ENCODE measurements at regions not wholly inside any gene's neighbourhood (a gene's known extent, or its start where the extent isn't known, plus 50 kb on each side); places are given as distances from the start of the nearest gene placed in this dataset.
"Not testable (repeated sequence)": the region's sequence is repeated elsewhere in the genome, so short reads cannot be mapped to it uniquely, and the experiment has no call there.

DNA sequence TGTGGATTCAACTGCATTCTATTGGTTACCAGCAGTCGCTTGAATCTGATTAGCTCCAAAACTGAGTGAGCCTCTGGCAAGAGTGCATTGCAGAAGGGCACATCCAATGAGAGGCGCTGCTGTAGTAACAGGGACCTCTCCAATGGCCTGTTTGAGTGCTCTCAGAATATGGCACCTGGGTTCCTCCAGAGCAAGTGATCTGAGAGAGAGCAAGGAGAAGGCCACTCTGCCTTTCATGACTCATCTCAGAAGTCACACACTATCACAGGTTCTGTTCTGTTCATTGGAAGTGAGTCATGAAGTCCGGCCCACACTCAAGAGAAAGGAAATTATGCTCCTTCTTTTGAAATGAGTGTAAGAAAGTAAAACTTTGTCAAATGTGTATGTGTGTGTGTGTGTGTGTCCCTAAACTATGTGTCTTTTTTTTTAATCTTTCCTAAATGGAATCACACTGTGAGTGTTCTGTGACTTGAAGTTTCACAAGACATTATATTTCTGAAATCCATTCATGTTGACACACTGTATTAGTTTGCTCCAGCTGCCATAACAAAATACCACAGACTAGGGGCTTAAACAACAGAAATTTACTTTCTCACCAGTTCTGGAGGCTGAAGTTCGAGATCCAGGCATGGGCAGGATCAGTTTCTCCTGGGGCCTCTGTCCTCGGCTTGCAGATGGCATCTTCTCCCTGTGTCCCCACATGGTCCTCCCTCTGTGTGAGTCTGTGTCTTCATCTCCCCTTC is 138.3 kb upstream of the CDYL start:
- no peaks in the 10 kb centered on the region for H3K36me3 ChIP-seq (ENCODE audit: control insufficient read depth, insufficient read depth, low read length)
- no peak overlapping the region for H3K27ac ChIP-seq (ENCODE audit: low read depth, low read length)
- H3K9me3 ChIP-seq (ENCODE audit: control insufficient read depth, insufficient read depth, low read depth, low read length), result peaks cover 11% of the 10 kb centered on the region; the same call in 1 of the 2 replicates
- peaks cover 5% of the 10 kb centered on the region for H3K4me1 ChIP-seq (ENCODE audit: control insufficient read depth, insufficient read depth, low read length)
- H3K4me3 ChIP-seq (ENCODE audit: low read depth, low read length), result no peak overlapping the region
- no peaks in the 10 kb centered on the region for H3K27me3 ChIP-seq (ENCODE audit: control insufficient read depth, insufficient read depth, low read length)
- no peak overlapping the region for H3K9ac ChIP-seq (ENCODE audit: low read length)

DNA sequence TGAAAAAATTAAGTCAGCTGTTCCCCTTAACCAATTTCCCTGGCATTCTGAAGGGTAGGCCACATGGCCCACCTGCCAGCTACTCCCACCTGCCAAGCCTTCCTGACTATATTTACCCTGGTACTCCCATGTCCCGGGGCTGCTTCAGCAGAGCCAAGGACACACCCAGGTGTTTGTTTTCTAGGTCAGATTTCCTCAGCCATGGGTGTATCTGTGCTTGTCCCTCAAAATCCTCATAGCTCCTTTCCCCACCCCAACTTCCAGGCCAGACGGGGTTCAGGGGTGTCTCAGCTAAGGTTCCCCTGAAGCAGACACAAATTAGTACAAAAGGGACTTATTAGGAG is 139.4 kb upstream of the CDYL start:
- Histone ChIP-seq H3K27ac (ENCODE audit: low read depth, low read length) (no peak overlapping the region), H3K27me3 (ENCODE audit: control insufficient read depth, insufficient read depth, low read length) (no peaks in the 10 kb centered on the region), H3K36me3 (ENCODE audit: control insufficient read depth, insufficient read depth, low read length) (no peaks in the 10 kb centered on the region), H3K9ac (ENCODE audit: low read length) (no peak overlapping the region), H3K4me3 (ENCODE audit: low read depth, low read length) (no peak overlapping the region), H3K4me1 (ENCODE audit: control insufficient read depth, insufficient read depth, low read length) (peaks cover 5% of the 10 kb centered on the region), H3K9me3 (ENCODE audit: control insufficient read depth, insufficient read depth, low read depth, low read length) (peaks cover 6% of the 10 kb centered on the region; the same call in 1 of the 2 replicates)

DNA sequence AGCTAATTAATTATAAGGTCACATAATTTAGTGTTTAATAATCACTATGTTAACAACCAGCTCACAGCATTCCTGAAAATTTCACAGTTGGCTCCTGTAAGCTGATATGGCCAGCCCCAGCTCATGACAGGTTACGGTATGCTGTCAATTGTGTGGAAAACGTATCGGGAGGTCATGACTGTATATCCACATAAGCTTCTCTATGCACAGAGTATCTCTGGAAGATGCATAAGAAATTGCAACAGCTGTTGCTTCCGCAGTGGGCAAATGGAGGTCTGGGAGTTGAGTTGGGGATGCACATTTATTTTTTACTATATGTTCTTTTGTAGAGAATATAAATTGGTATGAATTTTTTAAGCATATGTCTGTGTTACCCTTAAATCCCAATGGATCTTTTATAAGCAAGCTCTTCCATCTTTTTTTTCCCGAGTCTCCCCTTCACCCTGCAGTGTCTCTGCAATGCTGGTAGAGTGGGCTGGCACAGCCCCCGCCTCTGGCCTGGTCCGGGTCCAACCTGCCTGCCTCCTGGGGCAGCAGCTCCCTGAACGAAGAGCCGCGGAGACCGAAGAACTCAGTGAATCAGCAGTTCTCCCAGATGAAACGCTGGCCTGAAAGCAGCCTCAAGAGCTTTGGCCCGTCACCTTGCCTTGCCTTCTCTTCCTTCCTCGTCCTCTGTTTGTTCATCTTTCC is 139.9 kb upstream of the CDYL start:
- H3K9ac ChIP-seq (ENCODE audit: low read length), result no peak overlapping the region
- no peak overlapping the region for H3K27ac ChIP-seq (ENCODE audit: low read depth, low read length)
- no peak overlapping the region for H3K4me3 ChIP-seq (ENCODE audit: low read depth, low read length)

DNA sequence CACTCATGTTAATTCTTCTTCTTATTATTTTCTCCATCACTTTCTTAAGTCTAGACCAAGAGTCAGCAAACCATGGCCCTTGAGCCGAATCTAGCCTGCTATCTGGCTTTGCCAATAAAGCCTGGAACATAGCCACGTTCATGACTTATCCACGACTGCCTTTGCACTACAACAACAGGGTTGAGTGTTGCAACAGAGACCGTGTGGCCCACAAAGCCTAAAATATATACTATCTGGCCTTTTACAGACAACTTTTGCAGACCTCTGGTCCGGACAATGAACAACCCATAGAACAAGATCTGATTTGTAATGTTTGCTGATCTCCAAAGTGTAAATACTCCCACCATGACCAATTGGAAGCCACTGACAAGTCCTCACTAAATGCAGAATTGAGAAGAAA is 140.5 kb upstream of the CDYL start:
- no peaks in the 10 kb centered on the region for H3K27me3 ChIP-seq (ENCODE audit: control insufficient read depth, insufficient read depth, low read length)
- peaks cover 5% of the 10 kb centered on the region for H3K4me1 ChIP-seq (ENCODE audit: control insufficient read depth, insufficient read depth, low read length)
- no peak overlapping the region for H3K4me3 ChIP-seq (ENCODE audit: low read depth, low read length)
- no peak overlapping the region for H3K27ac ChIP-seq (ENCODE audit: low read depth, low read length)
- no peaks in the 10 kb centered on the region for H3K36me3 ChIP-seq (ENCODE audit: control insufficient read depth, insufficient read depth, low read length)
- H3K9ac ChIP-seq (ENCODE audit: low read length), result no peak overlapping the region
- peaks cover 9% of the 10 kb centered on the region for H3K9me3 ChIP-seq (ENCODE audit: control insufficient read depth, insufficient read depth, low read depth, low read length)

More for the DNA sequence above, 139.9 kb upstream of the CDYL start:
- Histone ChIP-seq H3K9me3 (ENCODE audit: control insufficient read depth, insufficient read depth, low read depth, low read length) (peaks cover 6% of the 10 kb centered on the region; the same call in 1 of the 2 replicates), H3K4me1 (ENCODE audit: control insufficient read depth, insufficient read depth, low read length) (peaks cover 5% of the 10 kb centered on the region), H3K36me3 (ENCODE audit: control insufficient read depth, insufficient read depth, low read length) (no peaks in the 10 kb centered on the region), H3K27me3 (ENCODE audit: control insufficient read depth, insufficient read depth, low read length) (no peaks in the 10 kb centered on the region)

DNA sequence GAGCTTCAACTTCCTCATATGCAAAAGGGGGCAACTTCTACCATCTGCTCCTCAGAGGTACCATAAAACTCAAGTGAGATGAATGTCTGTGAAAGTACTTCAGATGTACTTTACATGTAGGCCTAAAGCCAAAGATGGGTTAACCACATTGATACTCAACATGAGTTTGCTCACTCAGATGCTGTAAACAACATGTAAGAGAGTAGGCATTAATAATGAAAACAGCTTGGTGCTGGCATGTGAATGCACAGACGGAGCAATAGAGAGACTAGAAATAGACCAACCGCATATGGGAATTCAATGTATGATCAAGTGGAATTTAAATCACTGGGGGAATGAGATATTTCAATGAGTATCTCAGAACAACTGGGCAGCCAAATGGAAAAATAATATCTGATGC is 143.8 kb upstream of the CDYL start:
- H3K9me3 ChIP-seq (ENCODE audit: control insufficient read depth, insufficient read depth, low read depth, low read length), result peaks cover 19% of the 10 kb centered on the region
- H3K27me3 ChIP-seq (ENCODE audit: control insufficient read depth, insufficient read depth, low read length), result no peaks in the 10 kb centered on the region
- no peak overlapping the region for H3K4me3 ChIP-seq (ENCODE audit: low read depth, low read length)
- no peaks in the 10 kb centered on the region for H3K36me3 ChIP-seq (ENCODE audit: control insufficient read depth, insufficient read depth, low read length)
- no peak overlapping the region for H3K9ac ChIP-seq (ENCODE audit: low read length)
- no peaks in the 10 kb centered on the region for H3K4me1 ChIP-seq (ENCODE audit: control insufficient read depth, insufficient read depth, low read length)
- H3K27ac ChIP-seq (ENCODE audit: low read depth, low read length), result no peak overlapping the region

DNA sequence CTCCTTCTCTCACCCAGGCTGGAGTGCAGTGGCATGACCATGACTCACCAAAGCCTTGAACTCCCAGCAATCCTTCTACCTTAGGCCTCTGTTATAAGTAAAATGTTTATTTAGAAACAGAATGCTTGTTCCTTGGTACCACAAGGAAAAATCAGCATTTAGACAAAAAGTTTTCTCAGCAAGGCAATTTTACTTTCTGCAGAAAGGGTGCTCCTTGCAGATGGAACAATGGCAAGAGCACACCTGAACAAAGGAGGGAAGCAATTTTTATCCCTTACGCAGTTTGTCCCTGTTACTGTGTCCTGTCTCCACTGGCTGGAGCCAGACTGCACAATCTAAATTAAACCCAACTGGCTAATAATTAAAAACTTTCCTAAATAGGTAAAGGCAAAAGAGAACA is 146.4 kb upstream of the CDYL start:
- H3K27me3 ChIP-seq (ENCODE audit: control insufficient read depth, insufficient read depth, low read length); H3K27ac ChIP-seq (ENCODE audit: low read depth, low read length); H3K4me3 ChIP-seq (ENCODE audit: low read depth, low read length); H3K4me1 ChIP-seq (ENCODE audit: control insufficient read depth, insufficient read depth, low read length); H3K36me3 ChIP-seq (ENCODE audit: control insufficient read depth, insufficient read depth, low read length); H3K9ac ChIP-seq (ENCODE audit: low read length): not testable (repeated sequence)
- H3K9me3 ChIP-seq (ENCODE audit: control insufficient read depth, insufficient read depth, low read depth, low read length), result peaks cover 17% of the 10 kb centered on the region

DNA sequence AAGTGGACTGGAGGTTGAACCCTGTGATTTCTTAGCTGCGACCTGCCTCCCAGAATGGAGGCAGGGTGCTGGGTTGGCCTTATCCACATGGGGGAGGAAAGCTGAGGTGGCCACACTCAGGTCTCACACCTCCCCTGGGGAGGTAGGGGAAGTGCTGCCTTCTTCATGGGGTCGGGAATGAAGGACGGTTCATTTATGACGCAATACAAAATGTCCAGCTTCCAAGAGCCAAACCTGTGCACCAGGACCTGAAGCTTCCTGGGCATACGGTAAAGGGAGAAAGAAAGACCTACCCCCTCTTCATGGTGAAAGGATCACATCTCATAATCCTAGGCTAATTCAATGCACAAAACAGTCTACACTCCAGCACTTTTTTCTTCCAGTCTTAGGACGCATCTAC is 150.6 kb upstream of the CDYL start:
- Histone ChIP-seq H3K4me1 (ENCODE audit: control insufficient read depth, insufficient read depth, low read length) (no peaks in the 10 kb centered on the region), H3K27me3 (ENCODE audit: control insufficient read depth, insufficient read depth, low read length) (no peaks in the 10 kb centered on the region), H3K4me3 (ENCODE audit: low read depth, low read length) (no peak overlapping the region), H3K9me3 (ENCODE audit: control insufficient read depth, insufficient read depth, low read depth, low read length) (peaks cover 17% of the 10 kb centered on the region), H3K27ac (ENCODE audit: low read depth, low read length) (no peak overlapping the region), H3K36me3 (ENCODE audit: control insufficient read depth, insufficient read depth, low read length) (no peaks in the 10 kb centered on the region), H3K9ac (ENCODE audit: low read length) (no peak overlapping the region)

DNA sequence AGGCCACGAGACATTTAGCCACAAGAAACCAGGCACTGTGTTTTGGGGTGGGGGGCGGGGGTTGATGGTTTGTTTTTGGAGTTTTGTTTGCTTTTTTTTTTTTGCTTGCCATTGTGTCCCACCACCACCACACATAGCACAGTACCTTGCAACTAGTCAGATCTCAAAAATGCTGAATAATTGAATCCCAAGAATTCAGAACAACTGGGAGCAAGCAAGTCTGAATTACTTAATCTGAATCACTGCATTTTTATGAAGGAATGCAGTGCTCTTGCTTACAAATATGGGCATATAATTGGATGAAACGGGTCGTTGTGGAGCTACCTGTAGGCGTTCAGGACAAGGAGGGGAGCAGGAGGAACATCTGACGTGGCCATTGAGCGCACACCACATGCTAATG is 151.5 kb upstream of the CDYL start:
- Histone ChIP-seq H3K27me3 (ENCODE audit: control insufficient read depth, insufficient read depth, low read length) (no peaks in the 10 kb centered on the region), H3K9me3 (ENCODE audit: control insufficient read depth, insufficient read depth, low read depth, low read length) (peaks cover 11% of the 10 kb centered on the region), H3K4me3 (ENCODE audit: low read depth, low read length) (no peak overlapping the region), H3K9ac (ENCODE audit: low read length) (no peak overlapping the region), H3K36me3 (ENCODE audit: control insufficient read depth, insufficient read depth, low read length) (no peaks in the 10 kb centered on the region), H3K27ac (ENCODE audit: low read depth, low read length) (no peak overlapping the region), H3K4me1 (ENCODE audit: control insufficient read depth, insufficient read depth, low read length) (peaks cover 3% of the 10 kb centered on the region; the same call in 1 of the 2 replicates)

DNA sequence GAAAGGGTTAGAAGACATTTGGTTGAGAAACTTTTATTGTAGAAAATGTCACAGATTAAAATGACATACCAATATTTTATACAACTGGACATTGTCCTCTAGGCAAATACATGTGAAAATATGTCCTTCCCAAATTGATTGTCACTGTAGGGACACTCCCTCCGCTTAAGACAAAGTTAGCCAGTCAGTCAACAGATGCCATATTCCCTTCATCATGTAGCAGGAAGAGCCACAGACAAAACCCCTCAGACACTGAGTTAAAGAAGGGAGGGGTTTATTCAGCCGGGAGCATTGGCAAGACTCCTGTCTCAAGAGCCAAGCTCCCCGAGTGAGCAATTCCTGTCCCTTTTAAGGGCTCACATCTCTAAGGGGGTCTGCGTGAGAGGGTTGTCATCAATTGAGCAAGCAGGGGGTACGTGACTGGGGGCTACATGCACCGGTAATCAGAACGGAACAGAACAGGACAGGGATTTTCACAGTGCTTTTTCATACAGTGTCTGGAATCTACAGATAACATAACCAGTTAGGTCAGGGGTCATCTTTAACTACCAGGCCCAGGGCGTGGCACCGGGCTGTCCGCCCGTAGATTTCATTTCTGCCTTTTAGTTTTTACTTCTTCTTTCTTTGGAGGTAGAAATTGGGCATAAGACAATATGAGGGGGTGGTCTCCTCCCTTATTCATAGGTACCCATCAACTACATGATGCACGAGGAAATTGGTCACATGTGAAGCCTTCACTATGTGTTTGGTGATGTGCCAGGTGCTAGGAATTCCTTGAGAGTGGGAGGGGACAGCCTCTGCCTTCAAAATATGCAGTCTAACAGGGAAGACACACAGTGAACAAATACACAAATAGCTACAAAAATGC is 155.7 kb upstream of the CDYL start:
- Histone ChIP-seq H3K4me3 (ENCODE audit: low read depth, low read length) (no peak overlapping the region), H3K4me1 (ENCODE audit: control insufficient read depth, insufficient read depth, low read length) (peaks cover 3% of the 10 kb centered on the region; the same call in 1 of the 2 replicates), H3K27me3 (ENCODE audit: control insufficient read depth, insufficient read depth, low read length) (no peaks in the 10 kb centered on the region), H3K27ac (ENCODE audit: low read depth, low read length) (no peak overlapping the region), H3K36me3 (ENCODE audit: control insufficient read depth, insufficient read depth, low read length) (no peaks in the 10 kb centered on the region), H3K9ac (ENCODE audit: low read length) (no peak overlapping the region), H3K9me3 (ENCODE audit: control insufficient read depth, insufficient read depth, low read depth, low read length) (peaks cover 4% of the 10 kb centered on the region)

DNA sequence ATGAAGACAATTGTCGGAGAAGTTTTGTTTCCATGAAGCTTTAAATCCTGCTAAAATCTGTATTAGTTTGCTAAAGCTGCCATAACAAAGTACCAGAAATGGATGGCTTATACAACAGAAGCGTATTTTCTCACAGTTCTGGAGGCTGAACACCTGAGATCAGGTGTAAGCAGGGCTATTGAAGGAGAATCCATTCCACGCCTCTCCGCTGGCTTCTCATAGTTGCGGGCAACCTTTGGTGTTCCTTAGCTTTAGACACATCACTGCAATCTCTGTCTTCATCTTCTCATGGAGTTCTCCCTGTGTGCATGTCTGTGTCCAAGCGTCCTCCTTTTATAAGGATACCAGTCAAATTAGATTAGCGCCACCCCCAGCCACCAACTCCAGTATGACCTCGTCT is 159.9 kb upstream of the CDYL start:
- no peaks in the 10 kb centered on the region for H3K27me3 ChIP-seq (ENCODE audit: control insufficient read depth, insufficient read depth, low read length)
- no peak overlapping the region for H3K9ac ChIP-seq (ENCODE audit: low read length)
- peaks cover 3% of the 10 kb centered on the region; the same call in 1 of the 2 replicates for H3K4me1 ChIP-seq (ENCODE audit: control insufficient read depth, insufficient read depth, low read length)
- no peaks in the 10 kb centered on the region for H3K36me3 ChIP-seq (ENCODE audit: control insufficient read depth, insufficient read depth, low read length)
- no peak overlapping the region for H3K4me3 ChIP-seq (ENCODE audit: low read depth, low read length)
- H3K9me3 ChIP-seq (ENCODE audit: control insufficient read depth, insufficient read depth, low read depth, low read length), result peaks cover 4% of the 10 kb centered on the region; the same call in 1 of the 2 replicates
- H3K27ac ChIP-seq (ENCODE audit: low read depth, low read length), result no peak overlapping the region

DNA sequence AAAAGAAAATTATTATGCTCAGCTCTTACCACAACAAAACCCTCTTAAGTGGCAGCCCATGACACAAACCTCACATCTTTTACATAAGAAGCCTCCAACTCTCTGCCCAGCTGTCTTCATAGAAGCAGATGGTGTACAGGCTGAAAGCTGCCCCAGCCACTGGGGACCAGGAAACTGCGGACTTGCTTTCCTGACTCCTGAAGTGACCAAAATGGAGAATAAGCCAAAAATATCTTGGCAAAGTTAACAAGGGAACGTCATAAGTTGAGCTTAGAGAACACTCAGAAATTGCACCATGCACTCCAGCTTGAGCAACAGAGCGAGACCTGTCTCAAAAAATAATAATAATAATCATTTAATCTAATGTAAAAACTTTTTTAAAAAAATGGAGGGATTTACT is 160.3 kb upstream of the CDYL start:
- Histone ChIP-seq H3K27me3 (ENCODE audit: control insufficient read depth, insufficient read depth, low read length) (no peaks in the 10 kb centered on the region), H3K4me3 (ENCODE audit: low read depth, low read length) (no peak overlapping the region), H3K9me3 (ENCODE audit: control insufficient read depth, insufficient read depth, low read depth, low read length) (peaks cover 3% of the 10 kb centered on the region; the same call in 1 of the 2 replicates), H3K36me3 (ENCODE audit: control insufficient read depth, insufficient read depth, low read length) (no peaks in the 10 kb centered on the region), H3K27ac (ENCODE audit: low read depth, low read length) (no peak overlapping the region), H3K9ac (ENCODE audit: low read length) (no peak overlapping the region), H3K4me1 (ENCODE audit: control insufficient read depth, insufficient read depth, low read length) (peaks cover 3% of the 10 kb centered on the region; the same call in 1 of the 2 replicates)

Measured in HUES6 (cell line).